Hepatocyte (in vitro differentiated cells): ENCODE measurements at regions not wholly inside any gene's neighbourhood (a gene's known extent, or its start where the extent isn't known, plus 50 kb on each side); places are given as distances from the start of the nearest gene placed in this dataset.

Experiments used
- DNase-seq: peaks from one replicate; pipeline ENCODE4 v3.0.0-alpha.2; 2016; ENCODE audit warnings: low spot score
- H2AFZ ChIP-seq: fragments of 200-600 bp; sonication (generic); 2 replicates; pipeline ENCODE4 v1.6.0; 2016; ENCODE audit warnings: antibody characterized with exemption, mild to moderate bottlenecking
- H3K27ac ChIP-seq: fragments of 200-600 bp; sonication (generic); 2 replicates; pipeline ENCODE4 v1.5.1; 2016; ENCODE audit warnings: mild to moderate bottlenecking
- H3K27me3 ChIP-seq: fragments of 200-600 bp; sonication (generic); 2 replicates; pipeline ENCODE4 v1.6.1; 2016
- H3K36me3 ChIP-seq: fragments of 200-600 bp; sonication (generic); replicated peaks from 2 replicates; pipeline ENCODE4 v1.5.1; 2016; ENCODE audit warnings: low read depth; ENCODE audit not compliant: insufficient read depth
- H3K4me1 ChIP-seq: fragments of 200-600 bp; sonication (generic); 2 replicates; pipeline ENCODE4 v1.5.1; 2016; ENCODE audit warnings: mild to moderate bottlenecking, moderate library complexity; ENCODE audit not compliant: insufficient read depth
- H3K4me2 ChIP-seq: fragments of 200-600 bp; sonication (generic); 2 replicates; pipeline ENCODE4 v1.6.0; 2016
- H3K4me3 ChIP-seq: fragments of 200-600 bp; sonication (generic); 2 replicates; pipeline ENCODE4 v1.5.1; 2016; ENCODE audit warnings: mild to moderate bottlenecking
- H3K79me2 ChIP-seq: fragments of 200-600 bp; sonication (generic); 2 replicates; pipeline ENCODE4 v1.6.0; 2017; ENCODE audit warnings: mild to moderate bottlenecking
- H3K9me2 ChIP-seq: fragments of 200-600 bp; sonication (generic); replicated peaks from 2 replicates; pipeline ENCODE4 v1.6.0; 2017; ENCODE audit warnings: mild to moderate bottlenecking; ENCODE audit not compliant: insufficient read depth
- H3K9me3 ChIP-seq: fragments of 200-600 bp; sonication (generic); 2 replicates; pipeline ENCODE4 v1.5.1; 2016; ENCODE audit warnings: low read depth, mild to moderate bottlenecking
- H4K20me1 ChIP-seq: fragments of 200-600 bp; sonication (generic); 2 replicates; pipeline ENCODE4 v1.6.0; 2016; ENCODE audit warnings: mild to moderate bottlenecking; ENCODE audit not compliant: insufficient read depth, poor library complexity, severe bottlenecking
- CTCF ChIP-seq: fragments of 200-600 bp; sonication (generic); IDR thresholded peaks from 2 replicates; pipeline ENCODE4 v1.5.1; 2016; ENCODE audit warnings: antibody characterized with exemption, mild to moderate bottlenecking; ENCODE audit not compliant: poor library complexity
- EZH2 ChIP-seq: fragments of 200-600 bp; sonication (generic); IDR thresholded peaks from 2 replicates; pipeline ENCODE4 v1.6.1; 2016; ENCODE audit warnings: antibody characterized with exemption, mild to moderate bottlenecking, borderline replicate concordance
- EZH2phosphoT487 ChIP-seq: fragments of 200-600 bp; sonication (generic); IDR thresholded peaks from one replicate; pipeline ENCODE4 v1.6.1; 2018; ENCODE audit warnings: antibody characterized with exemption, mild to moderate bottlenecking, low read depth, moderate library complexity; ENCODE audit not compliant: unreplicated experiment, severe bottlenecking
- WGBS: methylation state at CpG from one replicate; pipeline ENCODE4 v1.1.6; 2016; ENCODE audit warnings: low lambda C conversion rate; ENCODE audit errors: missing lambda C conversion rate; 5-methylcytosine and 5-hydroxymethylcytosine counted together

- no peak overlapping the region for H2AFZ ChIP-seq
- no peaks in the 10 kb centered on the region for H3K9me3 ChIP-seq
- H3K4me1 ChIP-seq: no peaks in the 10 kb centered on the region
- TF ChIP-seq EZH2phosphoT487: no peak
- no peak for TF ChIP-seq EZH2
- TF ChIP-seq CTCF: no peak
- no peaks in the 10 kb centered on the region for H3K9me2 ChIP-seq
- H3K79me2 ChIP-seq: no peaks in the 10 kb centered on the region
- H3K36me3 ChIP-seq: no peaks in the 10 kb centered on the region
- H3K4me2 ChIP-seq: no peak overlapping the region
- no peak overlapping the region for H3K27ac ChIP-seq
- no peaks in the 10 kb centered on the region for H4K20me1 ChIP-seq
- no peak overlapping the region for H3K4me3 ChIP-seq
- no peak for DNase-seq
- H3K27me3 ChIP-seq: no peaks in the 10 kb centered on the region
- 44% methylated on average over 2 of the region's 2 CpGs for WGBS
These were observed 81.9 kb upstream of the FRMD4A start for GRCh38 chr10:14412624-14413023.

- Histone ChIP-seq H3K4me3 (no peak overlapping the region), H3K9me2 (no peaks in the 10 kb centered on the region), H3K9me3 (no peaks in the 10 kb centered on the region), H3K79me2 (no peaks in the 10 kb centered on the region), H3K27me3 (no peaks in the 10 kb centered on the region), H3K27ac (no peak overlapping the region), H3K36me3 (no peaks in the 10 kb centered on the region), H2AFZ (no peak overlapping the region), H3K4me1 (peaks cover 3% of the 10 kb centered on the region), H4K20me1 (no peaks in the 10 kb centered on the region), H3K4me2 (no peak overlapping the region)
- TF ChIP-seq EZH2phosphoT487: no peak
- TF ChIP-seq EZH2: no peak
- no peak for TF ChIP-seq CTCF
- WGBS: 68% methylated on average over 3 of the region's 3 CpGs
- no peak for DNase-seq
These were observed 79.2 kb upstream of the FRMD4A start for GRCh38 chr10:14409856-14410458.

DNA sequence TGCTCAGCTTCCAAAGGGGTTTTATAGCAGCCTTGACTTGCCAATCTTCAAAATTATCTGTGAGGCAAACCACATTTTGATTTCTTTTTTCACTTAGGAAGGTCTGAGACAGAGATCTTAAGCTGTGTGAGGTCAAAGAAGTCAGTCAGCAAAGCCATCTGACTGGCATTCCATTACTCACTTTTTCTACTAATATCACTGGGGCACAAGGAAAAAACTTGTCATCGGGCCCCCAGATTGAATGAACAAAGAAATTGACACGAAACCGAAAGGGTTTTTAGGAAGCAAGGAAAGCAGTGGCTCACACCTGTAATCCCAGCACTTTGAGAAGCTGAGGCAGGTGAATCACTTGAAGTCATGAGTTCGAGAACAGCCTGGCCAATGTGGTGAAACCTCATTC is 78.5 kb upstream of the FRMD4A start:
- Histone ChIP-seq H3K4me3 (no peak overlapping the region), H3K27me3 (no peaks in the 10 kb centered on the region), H2AFZ (no peak overlapping the region), H3K9me2 (no peaks in the 10 kb centered on the region), H3K9me3 (no peaks in the 10 kb centered on the region), H3K27ac (no peak overlapping the region), H3K4me1 (peaks cover 3% of the 10 kb centered on the region), H3K79me2 (no peaks in the 10 kb centered on the region), H3K4me2 (no peak overlapping the region), H3K36me3 (no peaks in the 10 kb centered on the region), H4K20me1 (no peaks in the 10 kb centered on the region)
- TF ChIP-seq EZH2: no peak
- no peak for TF ChIP-seq EZH2phosphoT487
- no peak for TF ChIP-seq CTCF
- WGBS: 95% methylated on average over 4 of the region's 4 CpGs
- DNase-seq: no peak
